Gastrocnemius medialis (tissue), 4 donors: ENCODE measurements at regions not wholly inside any gene's neighbourhood (a gene's known extent, or its start where the extent isn't known, plus 50 kb on each side); places are given as distances from the start of the nearest gene placed in this dataset.

ENCODE experiments used
- POLR2A ChIP-seq, 2 donors: fragments of 450-650 bp; IDR thresholded peaks; one replicate each; pipeline ENCODE4 v1.6.1; 2017; ENCODE audit warnings: antibody characterized with exemption in 2 of 2, mild to moderate bottlenecking in 2 of 2, moderate library complexity in 2 of 2
- TF ChIP-seq, protein P1 (sequence below), 5 experiments: fragments of 450-650 bp in 3 of 5; fragments of 200-600 bp in 2 of 5; sonication (generic) in 2 of 5; IDR thresholded peaks in 4 of 5; conservative IDR thresholded peaks in 1 of 5; 1 replicate in 4 of 5; 2 replicates in 1 of 5; pipeline ENCODE4 v1.5.1; 2016 to 2019; ENCODE audit warnings: antibody characterized with exemption in 5 of 5, mild to moderate bottlenecking in 3 of 5, moderate library complexity in 3 of 5

DNA sequence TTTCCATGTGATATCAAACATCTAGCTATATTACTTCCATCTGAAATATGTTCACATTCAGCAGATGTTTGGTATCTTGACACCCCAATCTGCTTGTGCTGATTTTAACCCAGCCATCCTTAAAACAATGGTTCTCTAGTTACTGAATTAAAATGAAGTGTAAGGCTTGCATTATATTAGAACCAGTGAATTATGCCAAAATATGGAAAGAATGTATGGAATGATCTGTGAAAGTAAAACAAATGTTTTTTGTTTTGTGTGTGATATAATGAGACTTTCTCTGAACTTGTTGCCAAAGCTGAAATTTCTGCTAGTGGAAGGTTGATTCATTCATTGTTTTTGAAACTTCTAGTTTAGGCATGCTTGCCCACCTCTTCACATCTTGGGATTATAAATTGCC is 317.1 kb downstream of the MEX3B start:
- TF ChIP-seq, protein P1, sequence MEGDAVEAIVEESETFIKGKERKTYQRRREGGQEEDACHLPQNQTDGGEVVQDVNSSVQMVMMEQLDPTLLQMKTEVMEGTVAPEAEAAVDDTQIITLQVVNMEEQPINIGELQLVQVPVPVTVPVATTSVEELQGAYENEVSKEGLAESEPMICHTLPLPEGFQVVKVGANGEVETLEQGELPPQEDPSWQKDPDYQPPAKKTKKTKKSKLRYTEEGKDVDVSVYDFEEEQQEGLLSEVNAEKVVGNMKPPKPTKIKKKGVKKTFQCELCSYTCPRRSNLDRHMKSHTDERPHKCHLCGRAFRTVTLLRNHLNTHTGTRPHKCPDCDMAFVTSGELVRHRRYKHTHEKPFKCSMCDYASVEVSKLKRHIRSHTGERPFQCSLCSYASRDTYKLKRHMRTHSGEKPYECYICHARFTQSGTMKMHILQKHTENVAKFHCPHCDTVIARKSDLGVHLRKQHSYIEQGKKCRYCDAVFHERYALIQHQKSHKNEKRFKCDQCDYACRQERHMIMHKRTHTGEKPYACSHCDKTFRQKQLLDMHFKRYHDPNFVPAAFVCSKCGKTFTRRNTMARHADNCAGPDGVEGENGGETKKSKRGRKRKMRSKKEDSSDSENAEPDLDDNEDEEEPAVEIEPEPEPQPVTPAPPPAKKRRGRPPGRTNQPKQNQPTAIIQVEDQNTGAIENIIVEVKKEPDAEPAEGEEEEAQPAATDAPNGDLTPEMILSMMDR (IDR thresholded peaks at IDR 0.05 in 4 of 5, conservative IDR thresholded peaks at IDR 0.05 in 1 of 5), result no peak
- TF ChIP-seq POLR2A (IDR thresholded peaks at IDR 0.05), result no peak
